HG02870 (cell line): ENCODE measurements at regions not wholly inside any gene's neighbourhood (a gene's known extent, or its start where the extent isn't known, plus 50 kb on each side); places are given as distances from the start of the nearest gene placed in this dataset.
"Not testable (repeated sequence)": the region's sequence is repeated elsewhere in the genome, so short reads cannot be mapped to it uniquely, and the experiment has no call there.

ENCODE experiments used
- ATAC-seq: cut with Tn5 transposase; IDR thresholded peaks from one replicate; pipeline ENCODE4 v1.9.1; 2021; ENCODE audit warnings: mild to moderate bottlenecking, moderate library complexity; ENCODE audit not compliant: unreplicated experiment

DNA sequence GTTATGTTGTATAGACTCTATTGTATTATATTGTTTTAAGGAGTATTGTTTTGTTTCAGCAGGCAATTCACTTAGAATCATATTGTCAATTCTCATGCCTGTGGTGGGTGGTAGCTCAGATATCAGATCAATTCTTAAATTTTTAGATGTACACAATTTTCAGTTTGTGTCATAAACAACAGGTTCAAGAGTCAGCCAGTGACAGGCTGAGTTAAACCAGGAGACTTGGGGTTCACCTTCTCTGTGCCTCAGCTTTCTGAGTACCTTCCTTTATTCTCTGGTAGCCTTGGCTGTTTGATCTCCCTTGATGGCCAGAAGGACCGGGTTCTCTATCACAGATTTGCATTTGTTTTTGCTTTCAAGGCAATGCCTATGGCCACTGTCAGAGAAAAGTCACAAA lies 199.9 kb upstream of the KCNMB2 start:
- ATAC-seq: no peak

- no peak for ATAC-seq
These were observed 195.7 kb upstream of the KCNMB2 start for GRCh38 chr3:178340506-178340905.

DNA sequence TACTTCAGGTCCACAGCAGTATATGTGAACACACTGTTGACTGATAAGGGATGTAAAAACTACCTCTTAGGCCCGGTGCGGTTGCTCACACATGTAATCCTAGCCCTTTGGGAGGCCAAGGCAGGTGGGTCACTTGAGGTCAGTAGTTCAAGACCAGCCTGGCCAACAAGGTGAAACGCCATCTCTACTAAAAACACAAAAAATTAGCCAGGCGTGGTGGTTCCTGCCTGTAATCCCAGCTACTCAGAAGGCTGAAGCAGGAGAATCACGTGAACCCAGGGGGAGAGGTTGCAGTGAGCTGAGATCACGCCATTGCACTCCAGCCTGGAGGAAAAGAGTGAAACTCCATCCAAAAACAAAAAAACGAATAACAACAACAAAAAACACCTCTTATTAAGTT lies 194.6 kb upstream of the KCNMB2 start:
- ATAC-seq: no peak

- ATAC-seq: no peak
These were observed 194.1 kb upstream of the KCNMB2 start for GRCh38 chr3:178342111-178342510.

DNA sequence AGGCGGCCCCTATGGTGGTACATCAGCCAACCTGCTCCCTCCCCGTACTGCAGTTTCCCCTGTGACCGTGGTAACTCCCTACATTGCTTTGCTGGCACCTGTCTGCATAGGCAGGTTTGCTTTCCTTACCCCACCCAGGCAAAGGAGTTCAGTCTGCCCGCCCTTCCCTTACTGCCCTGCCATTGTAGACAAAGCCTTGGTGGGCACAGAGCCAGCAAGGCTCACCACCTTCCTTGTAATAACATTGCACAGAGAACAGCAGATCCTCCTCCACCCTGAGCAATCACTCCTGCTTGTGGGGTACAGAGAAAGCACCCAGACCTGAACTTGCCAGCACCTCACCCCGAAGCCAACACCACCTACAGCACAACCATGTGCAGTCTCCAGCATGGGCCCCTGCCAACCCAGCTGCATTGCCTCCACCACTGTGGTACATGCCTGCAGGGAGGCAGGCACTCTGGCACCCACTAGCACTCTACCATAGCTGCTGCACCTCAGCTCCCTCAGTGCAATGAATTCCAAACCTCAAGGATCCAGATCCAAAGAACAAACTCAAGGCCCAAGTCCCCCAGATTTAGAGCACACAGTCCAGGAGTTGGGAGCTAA lies 192.7 kb upstream of the KCNMB2 start:
- ATAC-seq: no peak

- ATAC-seq: no peak
These were observed 190.3 kb upstream of the KCNMB2 start for GRCh38 chr3:178345944-178346343.

GRCh38 chr3:178348561-178349217 lies 187.5 kb upstream of the KCNMB2 start:
- ATAC-seq: not testable (repeated sequence)

- ATAC-seq: not testable (repeated sequence)
These were observed 187.0 kb upstream of the KCNMB2 start for GRCh38 chr3:178349218-178349596.

GRCh38 chr3:178350763-178351162 lies 185.5 kb upstream of the KCNMB2 start:
- no peak for ATAC-seq

GRCh38 chr3:178352326-178353005 lies 183.8 kb upstream of the KCNMB2 start:
- no peak for ATAC-seq

DNA sequence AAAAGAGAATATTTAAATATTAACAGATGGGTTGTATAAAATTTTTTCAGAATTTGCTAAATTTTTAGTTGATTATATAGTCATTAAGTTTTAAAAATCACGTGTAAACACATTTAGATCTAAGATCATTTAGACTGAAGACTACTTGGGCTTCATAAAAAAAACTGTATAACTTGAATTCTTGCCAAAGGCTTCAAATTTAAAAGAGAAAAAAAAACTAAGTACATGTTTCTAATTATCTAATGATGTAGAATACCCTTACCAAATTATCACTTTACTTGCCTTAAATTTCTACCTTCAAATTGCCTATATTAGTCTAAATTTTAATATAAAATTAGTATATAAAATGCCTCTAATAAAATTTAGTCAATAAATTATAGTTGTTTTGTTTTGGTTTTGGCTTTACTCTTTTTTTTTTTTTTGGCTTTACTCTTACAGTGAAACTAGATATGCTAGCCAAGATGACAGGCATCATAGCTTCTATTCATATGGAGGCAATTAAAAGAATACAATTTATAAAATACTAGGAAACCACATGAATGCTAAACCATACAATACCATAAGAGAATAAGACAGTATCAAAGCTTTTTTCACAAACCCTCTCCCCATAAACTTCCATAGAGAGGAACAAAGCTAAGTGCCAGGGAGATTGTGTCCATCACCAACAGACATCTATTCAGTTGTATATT lies 183.1 kb upstream of the KCNMB2 start:
- no peak for ATAC-seq

GRCh38 chr3:178359728-178360127 lies 176.5 kb upstream of the KCNMB2 start:
- no peak for ATAC-seq

DNA sequence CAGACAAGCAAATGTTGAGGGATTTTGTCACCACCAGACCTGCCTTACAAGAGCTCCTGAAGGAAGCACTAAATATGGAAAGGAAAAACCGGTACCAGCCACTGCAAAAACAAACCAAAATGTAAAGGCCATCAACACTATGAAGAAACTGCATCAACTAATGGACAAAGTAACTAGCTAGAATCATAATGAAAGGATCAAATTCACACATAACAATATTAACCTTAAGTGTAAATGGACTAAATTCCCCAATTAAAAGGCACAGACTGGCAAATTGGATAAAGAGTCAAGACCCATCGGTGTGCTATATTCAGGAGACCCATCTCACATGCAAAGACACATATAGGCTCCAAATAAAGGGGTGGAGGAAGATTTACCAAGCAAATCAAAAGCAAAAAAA lies 173.2 kb upstream of the KCNMB2 start:
- not testable (repeated sequence) for ATAC-seq

DNA sequence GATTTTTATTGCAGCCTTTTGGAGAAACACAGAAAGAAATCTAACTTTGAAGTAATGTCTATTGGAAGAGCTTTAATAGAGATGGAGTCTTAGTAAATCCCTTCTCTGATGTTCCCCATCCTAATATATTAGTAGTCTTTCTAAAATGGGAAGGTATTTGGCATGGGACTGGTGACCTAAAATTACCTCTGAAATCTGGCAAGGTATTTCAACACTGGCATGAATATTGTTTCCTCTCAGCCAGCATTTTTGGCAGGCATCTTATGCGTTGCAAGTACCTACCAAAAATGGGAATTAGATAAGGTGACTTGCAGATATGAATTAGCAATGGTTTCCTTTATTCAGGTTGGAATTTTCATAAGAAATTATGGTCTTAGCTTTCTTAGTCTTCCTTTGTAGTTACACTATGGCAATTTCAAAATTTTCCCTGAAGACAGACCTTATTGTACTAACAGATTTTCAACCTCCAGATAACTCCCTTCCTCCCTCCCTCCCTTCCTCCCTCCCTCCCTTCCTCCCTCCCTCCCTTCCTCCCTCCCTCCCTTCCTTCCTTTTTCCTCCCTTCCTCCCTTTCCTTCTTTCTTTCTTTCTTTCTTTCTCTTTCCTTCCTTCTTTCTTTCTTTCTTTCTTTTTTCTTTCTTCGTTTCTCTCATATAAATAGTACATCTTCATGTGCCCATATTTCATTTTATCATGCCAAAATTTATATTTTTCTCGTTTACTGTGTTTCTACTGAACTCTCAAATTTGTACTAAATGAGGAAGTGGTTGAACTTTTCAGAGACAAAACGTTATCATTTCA lies 168.2 kb upstream of the KCNMB2 start:
- no peak for ATAC-seq

DNA sequence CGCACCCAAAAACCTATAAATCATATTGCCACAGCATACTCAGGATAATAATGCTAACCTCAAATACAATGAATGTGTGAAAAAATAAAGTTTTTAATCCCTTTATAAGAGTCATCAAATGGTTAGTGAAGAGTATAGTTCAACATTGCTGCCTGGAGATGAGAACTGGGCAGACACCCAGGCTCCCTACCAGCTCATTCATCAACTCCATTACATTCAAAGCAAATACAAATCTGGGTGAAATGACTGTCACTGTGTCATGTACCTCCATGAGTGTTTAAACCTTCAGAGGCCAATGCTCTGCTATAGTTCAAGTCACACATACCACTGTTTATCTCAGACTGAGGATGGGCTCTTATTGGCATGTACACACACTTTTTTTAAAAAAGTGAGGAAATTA lies 167.2 kb upstream of the KCNMB2 start:
- no peak for ATAC-seq

DNA sequence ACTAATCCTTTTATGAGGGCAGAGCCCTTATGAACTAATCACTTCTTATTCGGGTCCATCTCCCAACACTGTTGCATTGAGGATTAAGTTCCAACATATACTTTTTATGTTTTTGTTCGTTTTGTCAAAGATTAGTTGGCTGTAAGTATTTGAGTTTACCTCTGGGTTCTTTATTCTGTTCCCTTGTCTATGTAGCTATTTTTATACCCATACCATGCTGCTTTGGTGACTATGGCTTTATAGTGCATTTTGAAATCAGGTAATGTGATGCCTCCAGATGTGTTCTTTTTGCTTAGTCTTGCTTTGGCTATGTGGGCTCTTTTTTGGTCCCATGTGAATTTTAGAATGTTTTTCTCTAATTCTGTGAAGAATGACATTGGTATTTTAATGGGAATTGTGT lies 166.4 kb upstream of the KCNMB2 start:
- ATAC-seq: no peak

GRCh38 chr3:178370387-178370786 lies 165.8 kb upstream of the KCNMB2 start:
- no peak for ATAC-seq

DNA sequence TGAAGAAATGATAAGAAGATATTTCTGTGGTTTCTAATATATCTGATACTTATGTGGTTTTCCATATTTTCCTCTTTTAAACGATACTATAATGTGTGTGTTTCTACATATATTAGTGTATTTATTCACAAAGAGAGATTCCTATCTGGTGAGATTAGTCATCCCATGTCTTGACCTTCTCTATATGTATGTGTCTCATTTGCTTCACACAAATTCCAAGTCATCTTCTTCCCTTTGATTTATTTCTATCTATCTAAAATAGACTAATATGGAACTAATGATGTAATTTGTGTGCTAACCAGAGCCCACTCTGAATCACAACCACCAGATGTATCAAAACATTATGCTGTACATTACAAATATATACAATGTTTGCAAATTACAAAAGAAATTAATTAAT lies 154.7 kb upstream of the KCNMB2 start:
- ATAC-seq: no peak

- no peak for ATAC-seq
These were observed 154.2 kb upstream of the KCNMB2 start for GRCh38 chr3:178381971-178382448.

DNA sequence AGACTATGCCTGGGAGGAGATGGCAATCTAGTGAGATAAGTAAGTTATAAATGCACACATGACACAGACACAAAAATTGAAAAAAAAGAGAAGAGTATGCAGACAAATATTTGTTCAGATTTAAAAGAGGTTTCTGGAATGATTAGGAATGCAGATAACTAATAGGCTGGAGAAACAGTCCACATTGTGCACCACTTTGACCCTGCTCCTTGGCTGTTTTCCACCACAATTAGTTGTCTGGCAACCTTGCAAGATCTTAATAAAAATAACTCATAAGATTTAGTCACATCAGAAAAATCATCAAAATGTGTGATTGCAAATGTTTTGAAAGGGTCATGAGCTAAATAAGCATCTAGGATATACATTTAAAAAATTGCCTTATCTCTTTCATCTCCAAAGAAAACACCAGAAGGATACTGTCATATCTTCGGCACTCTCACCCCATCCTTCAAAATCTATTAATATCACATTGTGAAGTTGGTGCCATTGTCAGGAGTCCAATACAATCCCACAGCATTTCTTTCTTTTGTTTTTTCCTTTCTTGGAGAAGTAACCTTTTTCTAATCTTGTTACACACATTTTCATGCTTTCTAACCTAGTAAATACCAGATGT lies 153.7 kb upstream of the KCNMB2 start:
- ATAC-seq: no peak
